GM12891 (cell line): ENCODE measurements at regions not wholly inside any gene's neighbourhood (a gene's known extent, or its start where the extent isn't known, plus 50 kb on each side); places are given as distances from the start of the nearest gene placed in this dataset.
"Not testable (repeated sequence)": the region's sequence is repeated elsewhere in the genome, so short reads cannot be mapped to it uniquely, and the experiment has no call there.

Source experiments
- DNase-seq: peaks from one replicate; pipeline ENCODE4 v3.0.0; 2011; ENCODE audit warnings: low spot score; ENCODE audit not compliant: insufficient read length
- FAIRE-seq: peaks from 2 replicates; lab custom pipeline; 2011; peaks lifted over from hg19 to GRCh38; lab: Jason Lieb, UNC
- PAX5 ChIP-seq: IDR thresholded peaks from 2 replicates; pipeline ENCODE4 v1.6.1; 2011; ENCODE audit warnings: low read length, moderate library complexity, mild to moderate bottlenecking; ENCODE audit not compliant: insufficient read depth, severe bottlenecking
- POLR2A ChIP-seq: IDR thresholded peaks from 2 replicates; pipeline ENCODE4 v1.6.1; 2011; ENCODE audit warnings: low read depth, low read length, control low read depth
- POLR2AphosphoS5 ChIP-seq: IDR thresholded peaks from 2 replicates; pipeline ENCODE4 v1.6.1; 2011; ENCODE audit warnings: low read depth, low read length, control low read depth
- POU2F2 ChIP-seq: IDR thresholded peaks from 2 replicates; pipeline ENCODE4 v1.6.1; 2011; ENCODE audit warnings: low read depth, mild to moderate bottlenecking, control low read depth, low read length, moderate library complexity
- SPI1 ChIP-seq: IDR thresholded peaks from 2 replicates; pipeline ENCODE4 v1.6.1; 2011; ENCODE audit warnings: low read depth, low read length, control low read depth
- TAF1 ChIP-seq: IDR thresholded peaks from 2 replicates; pipeline ENCODE4 v1.6.1; 2011; ENCODE audit warnings: low read depth, low read length, control low read depth

DNA sequence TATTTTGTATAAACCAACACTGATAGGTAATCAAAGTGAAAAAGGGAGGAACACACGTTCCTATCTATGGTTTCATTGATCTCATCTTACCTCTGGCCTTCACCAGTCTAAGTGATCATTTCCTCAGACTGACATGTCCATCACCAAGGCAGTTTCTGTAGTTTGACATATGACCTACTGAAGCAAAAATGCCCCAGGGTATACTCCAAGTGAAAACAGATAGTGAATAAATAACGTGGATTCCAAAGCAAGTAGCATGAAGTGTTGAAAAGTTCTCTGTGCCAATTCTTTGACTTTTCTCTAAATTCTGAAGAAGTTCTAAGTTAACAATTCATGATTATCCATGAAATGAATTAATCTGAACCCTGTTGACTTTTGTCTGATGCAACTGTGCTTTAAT is 334.2 kb upstream of the SGCG start:
- DNase-seq (no peak), FAIRE-seq (no peak)
- no peak for TF ChIP-seq TAF1
- TF ChIP-seq POU2F2: no peak
- no peak for TF ChIP-seq PAX5
- no peak for TF ChIP-seq POLR2AphosphoS5
- TF ChIP-seq SPI1: no peak
- TF ChIP-seq POLR2A: no peak

DNA sequence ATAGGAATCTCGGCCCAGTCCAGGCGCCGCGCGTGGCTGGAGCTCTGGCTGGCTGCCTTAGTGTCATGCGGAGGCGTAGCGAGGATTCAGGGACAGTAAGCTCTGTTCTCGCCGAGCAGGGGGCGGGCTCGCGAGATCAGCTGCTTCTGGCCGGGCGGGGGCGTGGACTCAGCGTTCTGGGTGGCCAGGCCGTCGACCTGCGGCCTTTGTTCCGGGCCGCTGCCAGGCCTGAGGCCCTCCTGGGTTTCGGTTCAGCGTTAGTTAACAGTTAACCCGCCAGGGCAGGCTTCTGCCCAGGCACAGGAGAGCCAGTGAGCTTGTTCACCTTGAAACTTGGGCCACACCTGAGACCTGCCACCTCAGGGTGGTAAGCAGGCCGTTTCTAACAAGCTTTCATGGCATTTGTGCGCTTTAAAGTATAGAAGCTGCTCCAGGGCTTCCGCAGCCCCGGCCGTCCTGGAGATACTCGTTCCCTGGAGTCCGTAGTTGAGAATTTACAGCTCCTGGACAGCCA is 332.2 kb upstream of the SGCG start:
- TF ChIP-seq POLR2A: no peak
- no peak for TF ChIP-seq POLR2AphosphoS5
- no peak for TF ChIP-seq PAX5
- TF ChIP-seq TAF1: no peak
- TF ChIP-seq POU2F2: no peak
- no peak for TF ChIP-seq SPI1
- no peak for FAIRE-seq
- DNase-seq: no peak

DNA sequence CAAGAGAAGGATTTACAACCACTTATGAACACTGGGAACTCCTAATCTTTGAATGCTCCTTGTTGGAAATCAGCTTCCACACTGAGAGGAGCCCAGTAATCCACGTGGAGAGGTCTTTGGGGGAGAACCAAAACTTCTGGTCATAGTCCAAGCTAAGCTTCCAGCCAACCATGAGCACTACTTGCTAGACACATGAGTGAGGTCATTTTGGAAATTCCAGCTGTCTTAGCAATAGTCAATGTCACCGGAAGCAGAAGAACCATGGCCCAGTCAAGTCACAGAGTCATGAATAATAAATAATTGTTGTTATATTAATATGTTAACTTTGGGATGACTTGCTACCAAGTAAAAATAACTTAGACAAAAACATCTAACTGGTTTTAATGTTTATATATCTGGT is 324.9 kb upstream of the SGCG start:
- no peak for DNase-seq
- TF ChIP-seq SPI1 (no peak), POLR2A (no peak), POLR2AphosphoS5 (no peak), PAX5 (no peak), TAF1 (no peak), POU2F2 (no peak)
- FAIRE-seq: no peak

DNA sequence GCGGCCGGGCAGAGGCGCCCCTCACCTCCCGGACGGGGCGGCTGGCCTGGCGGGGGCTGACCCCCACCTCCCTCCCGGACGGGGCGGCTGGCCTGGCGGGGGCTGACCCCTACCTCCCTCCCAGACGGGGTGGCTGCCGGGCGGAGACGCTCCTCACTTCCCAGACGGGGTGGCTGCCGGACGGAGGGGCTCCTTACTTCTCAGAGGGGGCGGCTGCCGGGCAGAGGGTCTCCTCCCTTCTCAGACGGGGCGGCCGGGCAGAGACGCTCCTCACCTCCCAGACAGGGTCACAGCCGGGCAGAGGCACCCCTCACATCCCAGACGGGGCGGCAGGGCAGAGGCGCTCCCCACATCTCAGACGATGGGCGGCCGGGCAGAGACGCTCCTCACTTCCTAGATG is 321.8 kb upstream of the SGCG start:
- not testable (repeated sequence) for FAIRE-seq, DNase-seq

DNA sequence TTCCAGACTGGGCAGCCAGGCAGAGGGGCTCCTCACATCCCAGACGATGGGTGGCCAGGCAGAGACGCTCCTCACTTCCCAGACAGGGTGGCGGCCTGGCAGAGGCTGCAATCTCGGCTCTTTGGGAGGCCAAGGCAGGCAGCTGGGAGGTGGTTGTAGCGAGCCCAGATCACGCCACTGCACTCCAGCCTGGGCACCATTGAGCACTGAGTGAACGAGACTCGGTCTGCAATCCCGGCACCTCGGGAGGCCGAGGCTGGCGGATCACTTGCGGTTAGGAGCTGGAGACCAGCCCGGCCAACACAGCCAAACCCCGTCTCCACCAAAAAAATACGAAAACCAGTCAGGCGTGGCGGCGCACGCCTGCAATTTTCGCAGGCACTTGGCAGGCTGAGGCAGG is 321.4 kb upstream of the SGCG start:
- FAIRE-seq: not testable (repeated sequence)

DNA sequence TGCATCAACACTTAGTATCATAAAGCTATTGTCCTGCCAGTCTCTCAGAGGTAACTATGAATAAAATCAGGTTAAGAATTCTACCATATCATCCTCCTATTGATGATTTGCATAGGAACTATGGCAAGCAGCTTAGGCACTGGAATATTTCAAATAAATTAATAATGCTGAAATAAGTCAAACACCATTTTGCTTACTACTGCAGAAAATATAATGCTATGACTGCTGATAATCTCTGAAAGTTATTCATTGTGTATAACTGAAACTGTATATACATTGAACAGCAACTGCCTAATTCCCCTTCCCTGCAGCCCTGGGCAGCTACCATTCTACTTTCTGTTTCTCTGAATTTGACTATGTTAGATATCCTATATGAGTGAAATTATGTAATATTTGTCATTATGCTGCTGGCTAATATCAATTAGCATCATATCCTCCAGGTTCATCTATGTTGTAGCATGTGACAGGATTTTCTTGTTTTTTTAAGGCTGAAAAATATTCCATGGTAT is 318.8 kb upstream of the SGCG start:
- FAIRE-seq (no peak), DNase-seq (no peak)
- TF ChIP-seq POLR2AphosphoS5: no peak
- no peak for TF ChIP-seq TAF1
- no peak for TF ChIP-seq PAX5
- no peak for TF ChIP-seq POLR2A
- TF ChIP-seq POU2F2: no peak
- no peak for TF ChIP-seq SPI1

More for the DNA sequence above, 321.4 kb upstream of the SGCG start:
- DNase-seq: not testable (repeated sequence)

DNA sequence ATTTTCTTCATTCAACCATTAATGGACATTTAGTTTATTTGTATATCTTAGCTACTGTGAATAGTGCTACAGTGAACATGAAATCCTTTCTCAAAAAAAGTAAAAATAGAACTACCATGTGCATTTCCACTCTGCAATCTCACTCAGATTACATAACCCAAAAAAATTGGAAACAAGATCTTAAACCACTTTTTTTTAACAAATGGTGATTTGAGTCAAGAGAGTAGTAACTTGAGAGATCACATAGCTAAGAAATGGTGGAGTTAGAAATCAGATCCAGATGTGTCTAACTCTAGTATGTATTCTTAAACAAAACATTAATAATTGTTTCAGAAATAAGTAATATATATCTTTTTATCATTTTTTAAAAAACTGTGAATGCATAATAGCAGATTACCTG is 318.3 kb upstream of the SGCG start:
- DNase-seq (no peak), FAIRE-seq (no peak)
- TF ChIP-seq POLR2AphosphoS5: no peak
- no peak for TF ChIP-seq TAF1
- TF ChIP-seq POLR2A: no peak
- TF ChIP-seq PAX5: no peak
- no peak for TF ChIP-seq POU2F2
- no peak for TF ChIP-seq SPI1

- TF ChIP-seq TAF1 (no peak), POLR2A (no peak), POLR2AphosphoS5 (no peak)
- no peak for FAIRE-seq
Measured at GRCh38 chr13:22866221-22866620, 314.6 kb upstream of the SGCG start.

DNA sequence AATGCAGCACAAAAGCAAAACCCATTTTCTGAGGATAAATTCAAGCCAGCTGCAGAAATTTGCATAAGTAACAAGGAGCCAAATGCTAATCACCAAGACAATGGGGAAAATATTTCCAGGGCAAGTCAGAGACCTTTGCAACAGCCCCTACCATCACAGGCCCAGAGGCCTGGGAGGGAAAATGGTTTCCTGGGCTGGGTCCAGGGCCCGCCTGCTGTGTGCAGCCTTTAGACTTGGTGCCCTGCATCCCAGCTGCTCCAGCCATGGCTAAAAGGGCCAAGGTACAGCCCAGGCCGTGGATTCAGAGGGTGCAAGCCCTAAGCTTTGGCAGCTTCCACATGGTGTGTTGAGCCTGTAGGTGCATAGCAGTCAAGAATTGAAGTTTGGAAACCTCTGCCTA is 309.5 kb upstream of the SGCG start:
- TF ChIP-seq POLR2A: no peak
- TF ChIP-seq PAX5: no peak
- TF ChIP-seq POLR2AphosphoS5: no peak
- TF ChIP-seq TAF1: no peak
- no peak for TF ChIP-seq SPI1
- TF ChIP-seq POU2F2: no peak
- no peak for DNase-seq
- no peak for FAIRE-seq

More at GRCh38 chr13:22866221-22866620, 314.6 kb upstream of the SGCG start:
- DNase-seq: no peak

DNA sequence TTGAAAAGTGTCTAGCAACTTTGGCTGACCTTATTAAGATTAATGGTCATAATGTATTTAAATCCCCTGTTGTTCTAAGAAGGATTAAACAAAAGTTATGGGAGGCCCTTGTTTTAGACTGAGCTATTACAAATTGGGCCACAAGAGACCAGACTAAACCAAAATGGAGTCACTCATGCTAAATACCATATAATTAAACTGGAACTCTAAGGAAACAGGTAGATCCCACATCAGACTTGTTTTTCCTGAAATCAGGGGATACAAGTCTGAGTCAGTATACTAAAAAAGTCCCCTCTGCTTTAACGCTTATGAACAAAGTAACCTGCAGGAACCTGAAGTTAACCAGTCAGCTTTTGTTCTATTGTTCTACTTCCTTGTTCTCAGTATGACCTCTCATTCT is 305.9 kb upstream of the SGCG start:
- no peak for DNase-seq
- TF ChIP-seq TAF1: no peak
- no peak for TF ChIP-seq PAX5
- no peak for TF ChIP-seq SPI1
- TF ChIP-seq POLR2AphosphoS5: no peak
- TF ChIP-seq POU2F2: no peak
- no peak for TF ChIP-seq POLR2A
- no peak for FAIRE-seq
